Ovary (tissue), 7 donors: ENCODE measurements at regions not wholly inside any gene's neighbourhood (a gene's known extent, or its start where the extent isn't known, plus 50 kb on each side); places are given as distances from the start of the nearest gene placed in this dataset.

ENCODE experiments used
- DNase-seq, 5 donors: peaks; one replicate each; pipeline ENCODE4 v3.0.0-alpha.2; 2019 to 2020
- H3K27ac ChIP-seq, 2 donors: fragments of 200-600 bp; one replicate each; pipeline versions ENCODE4 v1.5.1 to v1.8.0; 2019 to 2022
- H3K27me3 ChIP-seq: fragments of 200-600 bp; one replicate; pipeline ENCODE4 v1.8.0; 2022
- H3K36me3 ChIP-seq: fragments of 200-600 bp; sonication (generic); one replicate; pipeline ENCODE4 v1.5.1; 2019
- H3K4me1 ChIP-seq: one replicate; pipeline ENCODE4 v1.8.1; 2013; ENCODE audit warnings: mild to moderate bottlenecking, moderate library complexity; ENCODE audit not compliant: insufficient read depth
- H3K4me3 ChIP-seq: fragments of 200-600 bp; sonication (generic); one replicate; pipeline ENCODE4 v1.5.1; 2017
- H3K9me3 ChIP-seq, 2 donors: fragments of 200-600 bp in 1 of 2; sonication (generic) in 1 of 2; one replicate each; pipeline versions ENCODE4 v1.5.1 to v1.8.1; 2013 to 2019; ENCODE audit warnings: mild to moderate bottlenecking in 1 of 2, moderate library complexity in 1 of 2
- EP300 ChIP-seq: sonication (generic); formaldehyde crosslinking; IDR thresholded peaks from one replicate; pipeline ENCODE4 v1.6.1; 2017; ENCODE audit warnings: antibody characterized with exemption
- POLR2A ChIP-seq: fragments of 450-650 bp; IDR thresholded peaks from one replicate; pipeline ENCODE4 v1.6.1; 2017; ENCODE audit warnings: antibody characterized with exemption, mild to moderate bottlenecking, moderate library complexity
- WGBS, 3 donors: extraction: QIAGEN DNeasy Blood & Tissue Kit in 1 of 3; methylation state at CpG; one replicate each; pipeline versions ENCODE4 v1.1.5 to v1.1.7; 2013 to 2017; 5-methylcytosine and 5-hydroxymethylcytosine counted together
- intact Hi-C, 4 donors: fragments of 100-400 bp; cut with DNase I; formaldehyde crosslinking; loops; one replicate each; pipeline versions ENCODE4 v1.11.0 to v1.15.1; 2022 to 2023
- TF ChIP-seq, protein P1 (sequence below), 3 donors: fragments of 450-650 bp in 2 of 3; fragments of 200-600 bp in 1 of 3; IDR thresholded peaks; one replicate each; pipeline versions ENCODE4 v1.5.1 to v1.8.0; 2016 to 2022; ENCODE audit warnings: antibody characterized with exemption in 3 of 3, mild to moderate bottlenecking in 1 of 3
- donor health status: DM: no; HTN: no; CAD: no; lungs with moderate emphysema.
- donor health status: DM: no; HTN: no; CAD: no.
- donor health status: Bipolar disorder and iron deficiency.
- donor health status: DM: no; HTN: no; CAD: no.
- donor health status: DM: yes; HTN: yes; CAD: no.

DNA sequence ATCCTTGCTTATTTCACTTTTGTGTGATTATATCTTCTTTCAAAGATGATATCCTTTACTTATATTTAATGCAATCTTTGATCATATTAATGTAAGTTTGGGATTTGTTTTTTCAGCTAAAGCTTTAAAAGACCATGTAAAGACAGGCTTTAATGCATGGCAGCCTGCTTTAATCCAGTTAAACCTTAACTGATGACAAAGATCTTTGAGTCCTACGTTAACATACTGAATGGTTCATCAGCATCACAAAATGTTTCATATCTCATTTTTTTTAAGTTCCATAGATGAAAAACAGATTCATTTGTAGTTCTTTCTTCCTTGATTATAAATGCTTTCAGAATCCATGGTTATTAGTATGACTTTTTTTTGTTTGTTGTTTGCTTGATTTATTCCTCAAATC, 1102.8 kb downstream of the FSTL5 start:
- no peak for DNase-seq
- Histone ChIP-seq H3K9me3 (no peaks in the 10 kb centered on the region), H3K27me3 (no peaks in the 10 kb centered on the region), H3K27ac (no peak overlapping the region), H3K36me3 (no peaks in the 10 kb centered on the region), H3K4me3 (no peak overlapping the region), H3K4me1 (no peaks in the 10 kb centered on the region)
- intact Hi-C loops = no loop called here
- WGBS, 3 donors = 34 to 81% (median 34%) methylated on average over 1 of the region's 1 CpG
- TF ChIP-seq POLR2A (no peak), EP300 (no peak)
- TF ChIP-seq, protein P1, sequence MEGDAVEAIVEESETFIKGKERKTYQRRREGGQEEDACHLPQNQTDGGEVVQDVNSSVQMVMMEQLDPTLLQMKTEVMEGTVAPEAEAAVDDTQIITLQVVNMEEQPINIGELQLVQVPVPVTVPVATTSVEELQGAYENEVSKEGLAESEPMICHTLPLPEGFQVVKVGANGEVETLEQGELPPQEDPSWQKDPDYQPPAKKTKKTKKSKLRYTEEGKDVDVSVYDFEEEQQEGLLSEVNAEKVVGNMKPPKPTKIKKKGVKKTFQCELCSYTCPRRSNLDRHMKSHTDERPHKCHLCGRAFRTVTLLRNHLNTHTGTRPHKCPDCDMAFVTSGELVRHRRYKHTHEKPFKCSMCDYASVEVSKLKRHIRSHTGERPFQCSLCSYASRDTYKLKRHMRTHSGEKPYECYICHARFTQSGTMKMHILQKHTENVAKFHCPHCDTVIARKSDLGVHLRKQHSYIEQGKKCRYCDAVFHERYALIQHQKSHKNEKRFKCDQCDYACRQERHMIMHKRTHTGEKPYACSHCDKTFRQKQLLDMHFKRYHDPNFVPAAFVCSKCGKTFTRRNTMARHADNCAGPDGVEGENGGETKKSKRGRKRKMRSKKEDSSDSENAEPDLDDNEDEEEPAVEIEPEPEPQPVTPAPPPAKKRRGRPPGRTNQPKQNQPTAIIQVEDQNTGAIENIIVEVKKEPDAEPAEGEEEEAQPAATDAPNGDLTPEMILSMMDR (IDR thresholded peaks at IDR 0.05) = no peak
